GM12878 (cell line): ENCODE measurements at regions not wholly inside any gene's neighbourhood (a gene's known extent, or its start where the extent isn't known, plus 50 kb on each side); places are given as distances from the start of the nearest gene placed in this dataset.

Source experiments
- ATAC-seq: fragments of 200-7000 bp; cut with Tn5 transposase; 3 replicates; pipeline ENCODE4 v1.9.1; 2020; ENCODE audit warnings: mild to moderate bottlenecking, moderate library complexity
- BruUV-seq: library from RNA; stranded (reverse); fragments of 400-500 nt; replicated peaks from 2 replicates; lab custom pipeline; 2021; lab: Mats Ljungman, UMichigan
- CTCF ChIA-PET: fragments of 300-600 bp; sonication (Branson Sonifier 250); formaldehyde crosslinking; extraction: SDS; loops from one replicate; lab custom pipeline; 2021; ENCODE audit warnings: inconsistent platforms; lab: Yijun Ruan, JAX
- POLR2A ChIA-PET: fragments of 350-600 bp; formaldehyde crosslinking; extraction: SDS; loops from one replicate; lab custom pipeline; 2021; ENCODE audit warnings: inconsistent platforms; lab: Charles Lee
- RAD21 ChIA-PET: fragments of 300-600 bp; sonication (Branson Sonifier 250); formaldehyde crosslinking; loops from one replicate; lab custom pipeline; 2023; ENCODE audit warnings: antibody characterized with exemption; ENCODE audit not compliant: unreplicated experiment; lab: Charles Lee
- SMC1A ChIA-PET: fragments of 300-600 bp; sonication (Branson Sonifier 250); formaldehyde crosslinking; loops from one replicate; lab custom pipeline; 2023; ENCODE audit not compliant: unreplicated experiment, uncharacterized antibody; lab: Charles Lee
- DNase-seq: peaks from one replicate; pipeline ENCODE4 v3.0.0-alpha.2; 2011; ENCODE audit warnings: low read depth, low spot score
- FAIRE-seq: peaks from 3 replicates; lab custom pipeline; 2011; peaks lifted over from hg19 to GRCh38; lab: Jason Lieb, UNC
- H2AFZ ChIP-seq: 2 replicates; pipeline ENCODE4 v1.6.0; 2011; ENCODE audit warnings: low read depth, low read length, control low read depth; ENCODE audit not compliant: control insufficient read depth
- H3K27ac ChIP-seq: 2 replicates; pipeline ENCODE4 v1.5.1; 2011; ENCODE audit warnings: control low read depth; ENCODE audit not compliant: control insufficient read depth, insufficient read depth
- H3K27me3 ChIP-seq, 2 experiments: replicated peaks in 1 of 2; 2 replicates each; pipeline versions ENCODE4 v1.6.0 to v1.6.1; 2011; ENCODE audit warnings: low read length in 1 of 2; ENCODE audit not compliant: control insufficient read depth in 2 of 2, insufficient read depth in 2 of 2
- H3K36me3 ChIP-seq, 2 experiments: 2 replicates each; pipeline ENCODE4 v1.5.1; 2011; ENCODE audit warnings: low read length in 1 of 2; ENCODE audit not compliant: control insufficient read depth in 2 of 2, insufficient read depth in 2 of 2
- H3K4me1 ChIP-seq: 2 replicates; pipeline ENCODE4 v1.6.1; 2011; ENCODE audit warnings: mild to moderate bottlenecking, low read length, moderate library complexity, mixed read lengths; ENCODE audit not compliant: control insufficient read depth, insufficient read depth
- H3K4me2 ChIP-seq: 2 replicates; pipeline ENCODE4 v1.6.0; 2011; ENCODE audit warnings: control low read depth; ENCODE audit not compliant: control insufficient read depth, insufficient read depth
- H3K4me3 ChIP-seq: fragments of 200-600 bp; sonication (generic); 2 replicates; pipeline ENCODE4 v1.5.1; 2016
- H3K79me2 ChIP-seq: 2 replicates; pipeline ENCODE4 v1.6.0; 2011; ENCODE audit warnings: low read length; ENCODE audit not compliant: control insufficient read depth, insufficient read depth
- H3K9ac ChIP-seq: 2 replicates; pipeline ENCODE4 v1.8.0; 2011; ENCODE audit warnings: low read length, control low read depth, mixed read lengths; ENCODE audit not compliant: control insufficient read depth, insufficient read depth
- H3K9me3 ChIP-seq: replicated peaks from 3 replicates; pipeline ENCODE4 v1.5.1; 2011; ENCODE audit warnings: mild to moderate bottlenecking, low read length; ENCODE audit not compliant: control insufficient read depth, insufficient read depth
- H4K20me1 ChIP-seq: 2 replicates; pipeline ENCODE4 v1.6.0; 2011; ENCODE audit not compliant: control insufficient read depth, insufficient read depth
- NR2F1 ChIP-seq: fragments of 450-650 bp; conservative IDR thresholded peaks from 2 replicates; pipeline ENCODE4 v1.6.1; 2017; ENCODE audit warnings: mild to moderate bottlenecking
- WGBS: methylation state at CpG from one replicate; pipeline ENCODE4 v1.1.6; 2016; ENCODE audit warnings: low lambda C conversion rate; ENCODE audit not compliant: insufficient replicate concordance, insufficient coverage; ENCODE audit errors: missing lambda C conversion rate; 5-methylcytosine and 5-hydroxymethylcytosine counted together
- in situ Hi-C: fragments of 300-500 bp; cut with MboI; formaldehyde crosslinking; loops from 9 replicates; pipeline ENCODE4 v1.14.3; 2018; ENCODE audit warnings: mixed read lengths
- intact Hi-C: fragments of 100-400 bp; cut with micrococcal nuclease; formaldehyde crosslinking; loops from one replicate; pipeline ENCODE4 v1.14.2; 2022; ENCODE audit not compliant: unreplicated experiment
- TF ChIP-seq, protein P1 (sequence below): IDR thresholded peaks from 2 replicates; pipeline ENCODE4 v1.6.1; 2012; ENCODE audit warnings: low read length, inconsistent platforms
- TF ChIP-seq, protein P2 (sequence below): fragments of 450-650 bp; IDR thresholded peaks from 2 replicates; pipeline ENCODE4 v1.6.1; 2014; ENCODE audit warnings: mild to moderate bottlenecking

DNA sequence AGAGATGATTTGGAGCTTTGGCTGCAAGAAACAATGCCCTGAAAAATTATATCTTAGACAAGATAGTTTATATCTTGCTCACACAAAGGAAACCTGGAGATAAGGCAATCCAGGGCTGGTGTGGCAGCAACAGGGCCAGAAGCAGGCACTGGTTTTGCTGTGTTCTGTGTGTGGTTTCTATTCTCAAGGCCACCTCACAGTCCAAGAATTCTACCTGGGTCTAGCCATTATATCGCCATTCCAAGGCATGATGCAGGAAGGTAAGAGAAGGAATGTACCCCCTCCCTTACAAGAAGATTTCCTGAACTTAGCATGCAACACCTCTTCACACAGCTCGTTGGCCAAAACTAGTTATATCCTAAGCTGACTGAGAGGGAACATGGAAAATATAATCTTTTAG lies 74.5 kb upstream of the MEGF10 start:
- RAD21 ChIA-PET: no interaction called here
- TF ChIP-seq, protein P1, sequence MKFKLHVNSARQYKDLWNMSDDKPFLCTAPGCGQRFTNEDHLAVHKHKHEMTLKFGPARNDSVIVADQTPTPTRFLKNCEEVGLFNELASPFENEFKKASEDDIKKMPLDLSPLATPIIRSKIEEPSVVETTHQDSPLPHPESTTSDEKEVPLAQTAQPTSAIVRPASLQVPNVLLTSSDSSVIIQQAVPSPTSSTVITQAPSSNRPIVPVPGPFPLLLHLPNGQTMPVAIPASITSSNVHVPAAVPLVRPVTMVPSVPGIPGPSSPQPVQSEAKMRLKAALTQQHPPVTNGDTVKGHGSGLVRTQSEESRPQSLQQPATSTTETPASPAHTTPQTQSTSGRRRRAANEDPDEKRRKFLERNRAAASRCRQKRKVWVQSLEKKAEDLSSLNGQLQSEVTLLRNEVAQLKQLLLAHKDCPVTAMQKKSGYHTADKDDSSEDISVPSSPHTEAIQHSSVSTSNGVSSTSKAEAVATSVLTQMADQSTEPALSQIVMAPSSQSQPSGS: no peak
- TF ChIP-seq NR2F1: no peak
- TF ChIP-seq, protein P2, sequence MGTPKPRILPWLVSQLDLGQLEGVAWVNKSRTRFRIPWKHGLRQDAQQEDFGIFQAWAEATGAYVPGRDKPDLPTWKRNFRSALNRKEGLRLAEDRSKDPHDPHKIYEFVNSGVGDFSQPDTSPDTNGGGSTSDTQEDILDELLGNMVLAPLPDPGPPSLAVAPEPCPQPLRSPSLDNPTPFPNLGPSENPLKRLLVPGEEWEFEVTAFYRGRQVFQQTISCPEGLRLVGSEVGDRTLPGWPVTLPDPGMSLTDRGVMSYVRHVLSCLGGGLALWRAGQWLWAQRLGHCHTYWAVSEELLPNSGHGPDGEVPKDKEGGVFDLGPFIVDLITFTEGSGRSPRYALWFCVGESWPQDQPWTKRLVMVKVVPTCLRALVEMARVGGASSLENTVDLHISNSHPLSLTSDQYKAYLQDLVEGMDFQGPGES: no peak
- SMC1A ChIA-PET: no interaction called here
- no peak overlapping the region for H2AFZ ChIP-seq
- DNase-seq (no peak), ATAC-seq (no peak), FAIRE-seq (no peak)
- no peak overlapping the region for H3K27ac ChIP-seq
- no peak overlapping the region for H3K4me3 ChIP-seq
- WGBS: 17% methylated on average over 2 of the region's 2 CpGs
- CTCF ChIA-PET: interaction anchor here (1.4 kb wide), 1 partner anchor 36 kb away, joined by 3 read pairs; no protein-coding TSS in a partner anchor
- no TSS peak for BruUV-seq
- H3K9ac ChIP-seq: no peak overlapping the region
- H3K79me2 ChIP-seq: no peaks in the 10 kb centered on the region
- no peaks in the 10 kb centered on the region for H3K36me3 ChIP-seq
- no peaks in the 10 kb centered on the region for H4K20me1 ChIP-seq
- POLR2A ChIA-PET: no interaction called here
- intact Hi-C loops: no loop called here
- in situ Hi-C loops: no loop called here
- no peaks in the 10 kb centered on the region for H3K9me3 ChIP-seq
- no peaks in the 10 kb centered on the region for H3K27me3 ChIP-seq
- H3K4me1 ChIP-seq: no peaks in the 10 kb centered on the region
- H3K4me2 ChIP-seq: no peak overlapping the region
